Kidney epithelial cell (primary cell): ENCODE measurements at regions not wholly inside any gene's neighbourhood (a gene's known extent, or its start where the extent isn't known, plus 50 kb on each side); places are given as distances from the start of the nearest gene placed in this dataset.

Experiments used
- DNase-seq: peaks from one replicate; pipeline ENCODE4 v3.0.0-alpha.2; 2010; ENCODE audit warnings: low read depth
- H3K27me3 ChIP-seq: 2 replicates; pipeline ENCODE4 v1.6.0; 2011; ENCODE audit warnings: low read length; ENCODE audit not compliant: control insufficient read depth, insufficient read depth
- H3K36me3 ChIP-seq: 2 replicates; pipeline ENCODE4 v1.5.1; 2011; ENCODE audit warnings: low read length; ENCODE audit not compliant: control insufficient read depth, insufficient read depth
- H3K4me3 ChIP-seq: 2 replicates; pipeline ENCODE4 v1.5.1; 2011; ENCODE audit warnings: low read depth, mild to moderate bottlenecking, control low read depth, low read length
- CTCF ChIP-seq: IDR thresholded peaks from 2 replicates; pipeline ENCODE4 v1.5.1; 2011; ENCODE audit warnings: mild to moderate bottlenecking, moderate library complexity, low read length, control low read depth, inconsistent platforms; ENCODE audit not compliant: insufficient read depth, poor library complexity, severe bottlenecking

- no peak for TF ChIP-seq CTCF
- no peak for DNase-seq
- no peaks in the 10 kb centered on the region for H3K36me3 ChIP-seq
- H3K27me3 ChIP-seq: no peaks in the 10 kb centered on the region
- no peak overlapping the region for H3K4me3 ChIP-seq
These were observed 638.3 kb downstream of the CCDC171 start for GRCh38 chr9:16191191-16191590.

- DNase-seq: no peak
- no peaks in the 10 kb centered on the region for H3K27me3 ChIP-seq
- H3K36me3 ChIP-seq: no peaks in the 10 kb centered on the region
- TF ChIP-seq CTCF: peak; percentile 91
- no peak overlapping the region for H3K4me3 ChIP-seq
These were observed 639.0 kb downstream of the CCDC171 start for GRCh38 chr9:16191691-16192402.

DNA sequence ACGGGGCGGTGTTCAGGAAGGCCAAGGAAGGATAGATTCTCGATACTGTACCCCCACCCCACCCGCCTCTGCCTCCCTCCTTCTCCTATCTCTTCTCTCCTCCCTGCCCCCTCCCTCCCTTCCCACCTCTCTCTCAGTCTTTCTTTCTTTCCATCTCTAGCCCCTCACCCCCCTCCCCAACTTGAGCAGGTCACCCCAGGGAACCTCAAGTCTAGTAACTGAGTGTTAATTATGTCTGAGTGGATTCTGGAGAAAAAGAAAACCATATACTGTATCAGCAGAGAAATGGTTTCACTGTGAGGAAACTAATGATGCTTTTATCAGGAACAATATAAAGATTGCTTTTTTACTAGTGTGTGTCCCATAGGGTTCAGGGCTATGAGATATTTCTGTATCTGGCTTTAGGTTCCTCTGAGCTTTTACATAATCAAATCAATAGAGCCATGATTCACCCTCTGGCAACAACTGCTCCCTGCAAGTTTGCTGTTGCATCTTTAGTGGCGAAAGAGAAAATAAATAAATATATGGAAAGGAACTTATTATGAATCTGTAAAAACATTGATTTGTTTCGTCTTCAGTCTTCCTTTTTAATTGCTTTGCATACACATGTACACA lies 639.7 kb downstream of the CCDC171 start:
- DNase-seq: no peak
- H3K4me3 ChIP-seq: no peak overlapping the region
- H3K27me3 ChIP-seq: no peaks in the 10 kb centered on the region
- H3K36me3 ChIP-seq: no peaks in the 10 kb centered on the region
- TF ChIP-seq CTCF: no peak

- Histone ChIP-seq H3K27me3 (no peaks in the 10 kb centered on the region), H3K36me3 (no peaks in the 10 kb centered on the region), H3K4me3 (no peak overlapping the region)
- TF ChIP-seq CTCF: no peak
- no peak for DNase-seq
These were observed 640.2 kb downstream of the CCDC171 start for GRCh38 chr9:16193066-16193465.

DNA sequence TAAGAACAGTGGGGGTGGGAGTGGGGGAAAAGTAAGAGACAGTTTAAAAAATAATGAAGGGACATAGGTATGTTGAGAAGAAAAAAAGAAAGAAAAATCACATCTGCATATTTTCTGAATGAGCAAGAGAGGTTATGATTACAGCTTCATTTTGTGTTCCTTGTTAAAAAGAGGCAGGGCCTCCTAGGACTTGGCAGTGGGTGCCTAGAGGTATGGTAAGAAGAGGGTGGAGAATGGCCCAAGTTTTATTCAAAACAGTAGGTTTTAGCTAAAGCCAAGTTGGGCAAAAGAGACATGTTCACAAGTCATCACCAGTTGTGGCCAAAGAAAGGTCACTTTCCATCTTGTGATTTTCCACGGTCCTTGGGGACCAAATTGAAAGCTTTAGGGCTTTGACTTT lies 643.4 kb downstream of the CCDC171 start:
- no peak for TF ChIP-seq CTCF
- H3K27me3 ChIP-seq: no peaks in the 10 kb centered on the region
- no peak for DNase-seq
- H3K4me3 ChIP-seq: no peak overlapping the region
- no peaks in the 10 kb centered on the region for H3K36me3 ChIP-seq
